Embryonic facial prominence (tissue), 1 donor: ENCODE measurements at regions not wholly inside any gene's neighbourhood (a gene's known extent, or its start where the extent isn't known, plus 50 kb on each side); places are given as distances from the start of the nearest gene placed in this dataset.

Source experiments
- DNase-seq: peaks from one replicate; pipeline ENCODE4 v3.0.0-alpha.2; 2016; ENCODE audit errors: extremely low spot score

DNA sequence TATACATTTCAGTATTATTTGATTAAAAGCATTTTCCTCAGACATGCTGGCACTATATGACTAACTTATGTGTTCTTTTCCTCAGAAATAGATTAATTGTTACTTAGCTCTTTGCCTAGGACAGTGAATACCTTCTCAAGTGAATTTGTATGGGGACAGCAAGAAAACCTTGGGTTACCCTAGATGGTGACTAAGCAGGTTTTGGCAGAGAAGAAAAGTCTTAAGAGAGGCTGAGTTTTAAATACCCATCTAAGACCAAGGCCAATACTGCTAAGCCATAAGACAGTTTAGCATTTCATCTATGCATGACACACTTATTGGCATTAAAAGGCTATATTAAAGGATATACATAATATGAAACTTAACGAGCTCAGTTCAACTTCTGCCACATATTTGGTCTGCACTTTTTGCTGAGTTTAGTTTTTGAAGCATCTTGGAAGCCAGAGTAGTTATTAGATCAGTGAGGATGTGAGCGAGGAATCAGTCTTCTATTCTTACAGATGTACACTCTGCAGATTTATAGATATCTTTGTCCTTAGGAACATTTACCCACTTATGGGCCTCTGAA, 54.6 kb upstream of the FAM3C start:
- DNase-seq: no peak

- no peak for DNase-seq
Measured at GRCh38 chr7:121449735-121450240, 53.7 kb upstream of the FAM3C start.

DNA sequence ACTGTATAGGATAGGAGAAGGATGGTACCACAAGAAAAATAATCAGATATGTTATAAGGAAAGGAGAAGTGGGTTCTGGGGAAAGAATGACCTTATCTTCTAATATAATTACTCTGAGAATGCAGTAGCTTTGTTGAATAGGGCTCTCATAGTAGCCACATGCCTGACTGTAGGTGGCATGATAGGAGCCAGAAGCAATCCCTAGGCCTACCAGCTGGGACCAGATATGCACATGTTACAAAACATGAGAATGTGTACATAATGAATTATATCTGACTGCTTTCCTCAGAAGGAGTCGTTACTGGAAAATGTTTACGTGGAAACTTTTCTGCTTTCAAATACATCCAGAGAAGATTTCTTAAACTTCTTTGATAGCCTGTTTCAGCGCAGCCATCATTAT, 53.2 kb upstream of the FAM3C start:
- DNase-seq: no peak

DNA sequence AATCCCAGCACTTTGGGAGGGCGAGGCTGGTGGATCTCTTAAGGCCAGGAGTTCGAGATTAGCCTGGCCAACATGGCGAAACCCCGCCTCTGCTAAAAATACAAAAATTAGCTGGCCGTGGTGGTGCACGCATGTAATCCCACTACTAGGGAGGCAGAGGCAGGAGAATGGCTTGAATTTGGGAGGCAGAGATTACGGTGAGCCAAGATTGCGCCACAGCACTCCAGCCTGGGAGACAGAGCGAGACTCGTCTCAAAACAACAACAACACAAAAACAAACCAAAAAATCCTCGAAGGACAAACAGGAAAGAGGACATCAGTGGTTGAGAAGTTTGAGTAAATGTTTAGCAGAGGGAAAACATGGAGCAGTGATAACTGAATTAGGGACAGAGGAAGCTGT, 52.3 kb upstream of the FAM3C start:
- no peak for DNase-seq

GRCh38 chr7:121447911-121448300, 51.8 kb upstream of the FAM3C start:
- no peak for DNase-seq

DNA sequence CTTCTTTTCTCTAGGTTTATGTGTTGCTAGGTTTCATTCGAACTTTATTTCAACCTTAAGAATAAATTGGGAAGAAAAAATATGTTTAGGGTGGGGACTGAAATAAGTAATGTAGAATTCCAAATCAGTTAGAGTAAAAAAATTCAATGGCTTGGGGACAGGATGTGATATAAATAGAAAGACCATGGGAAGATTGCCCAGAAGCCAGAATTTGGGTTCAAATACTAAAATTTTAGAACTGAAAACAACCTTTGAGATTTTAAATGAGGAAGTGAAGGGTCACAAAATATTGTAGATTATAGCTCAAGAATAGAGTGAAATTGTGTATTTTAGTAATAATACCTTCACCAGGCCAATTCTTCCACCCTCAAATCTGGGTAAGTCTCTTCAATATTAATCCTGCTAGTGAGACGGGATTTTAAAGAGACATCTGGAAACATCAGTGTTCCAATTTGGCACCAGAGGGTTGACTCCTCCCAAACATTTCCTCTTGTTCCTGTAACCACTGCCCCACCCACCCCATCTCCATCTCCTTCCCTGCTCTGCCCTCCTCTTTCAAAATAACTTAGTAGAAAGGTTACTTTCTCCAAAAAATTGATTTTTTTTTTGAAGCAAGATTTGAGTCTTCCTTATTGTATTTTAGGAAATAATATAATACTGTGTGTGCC, 51.3 kb upstream of the FAM3C start:
- no peak for DNase-seq

GRCh38 chr7:121446526-121446925, 50.4 kb upstream of the FAM3C start:
- DNase-seq: no peak
